ENCODE measurements at regions not wholly inside any gene's neighbourhood (a gene's known extent, or its start where the extent isn't known, plus 50 kb on each side); places are given as distances from the start of the nearest gene placed in this dataset.

DNA sequence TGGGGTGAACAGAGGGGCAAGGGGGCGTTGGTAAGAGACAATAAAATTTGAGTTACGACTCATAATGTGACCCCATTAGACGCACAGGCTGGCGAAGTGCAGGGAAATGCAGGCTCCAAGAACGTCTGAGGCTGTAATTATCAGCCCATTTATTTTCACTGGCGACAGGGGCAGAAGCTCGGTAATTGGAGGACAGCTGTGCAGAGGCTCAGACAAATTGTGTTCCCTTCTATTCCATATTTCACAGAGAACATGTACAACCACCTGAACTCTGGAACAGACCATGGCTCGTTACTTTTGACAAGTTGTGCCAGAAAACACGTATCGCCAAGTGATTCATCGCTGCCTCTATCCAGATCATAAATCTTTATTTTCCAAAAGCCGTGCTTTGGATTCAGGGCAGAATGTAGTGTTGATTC is 137.3 kb upstream of the FRMD4A start:
- DNase-seq (ENCODE audit: low read depth in 2 of 2): no peak

DNA sequence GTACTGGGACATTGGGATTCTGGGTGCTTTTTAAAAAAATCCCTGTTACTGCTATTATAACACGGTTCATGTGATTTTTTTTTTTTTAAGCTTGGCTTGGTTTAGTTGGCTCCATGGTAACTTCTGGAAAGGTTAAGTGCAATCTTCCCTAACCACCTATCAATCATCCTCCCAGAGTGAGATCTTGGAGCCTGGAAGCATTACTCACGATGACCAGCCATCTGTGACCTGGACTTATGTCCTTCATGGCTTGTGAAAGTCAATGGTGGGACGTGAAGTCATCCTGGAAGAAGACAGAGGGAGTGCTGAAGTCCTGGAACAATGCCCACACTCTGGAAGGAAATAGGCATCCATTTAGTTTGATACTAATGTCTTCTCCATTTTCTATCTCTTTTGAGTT is 135.5 kb upstream of the FRMD4A start:
- no peak for DNase-seq (ENCODE audit: low read depth in 2 of 2)

DNA sequence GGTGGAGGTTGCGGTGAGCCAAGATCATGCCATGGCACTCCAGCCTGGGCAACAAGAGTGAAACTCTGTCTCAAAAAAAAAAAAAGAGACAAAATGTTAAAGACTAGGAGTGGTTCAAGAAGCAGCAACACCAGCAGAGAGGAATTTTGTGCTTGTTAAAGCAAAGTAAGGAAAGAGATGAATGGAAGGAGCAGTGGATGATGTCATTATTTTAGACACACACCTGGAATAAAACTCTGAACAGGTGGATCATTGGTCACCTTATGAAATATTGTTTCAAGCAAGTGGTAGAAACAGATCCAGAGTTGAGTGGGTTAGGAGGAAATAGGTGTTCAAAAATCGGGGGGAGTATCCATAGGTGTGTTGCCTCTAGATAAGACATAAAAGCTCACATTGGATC is 129.7 kb upstream of the FRMD4A start:
- DNase-seq (ENCODE audit: low read depth in 2 of 2): no peak

DNA sequence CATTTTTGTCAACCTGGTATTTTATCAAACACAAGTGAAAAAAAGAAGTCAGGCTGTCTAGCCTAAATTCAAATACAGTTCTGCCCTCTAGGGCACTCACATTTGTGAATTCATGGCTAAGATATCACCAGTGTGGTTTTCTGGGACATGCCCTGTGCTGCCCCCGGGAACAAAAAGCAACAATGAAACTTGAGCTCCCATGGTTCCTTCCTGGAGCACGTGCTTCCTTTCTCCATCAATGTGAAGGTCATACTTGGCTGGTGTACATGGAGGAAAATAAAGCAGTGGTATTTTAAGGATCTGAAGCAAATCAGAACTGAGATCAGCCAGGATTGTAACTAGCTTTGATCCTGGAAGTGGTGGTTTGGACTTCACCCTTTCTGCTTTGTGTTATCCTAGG is 128.9 kb upstream of the FRMD4A start:
- DNase-seq (ENCODE audit: low read depth in 2 of 2): no peak

DNA sequence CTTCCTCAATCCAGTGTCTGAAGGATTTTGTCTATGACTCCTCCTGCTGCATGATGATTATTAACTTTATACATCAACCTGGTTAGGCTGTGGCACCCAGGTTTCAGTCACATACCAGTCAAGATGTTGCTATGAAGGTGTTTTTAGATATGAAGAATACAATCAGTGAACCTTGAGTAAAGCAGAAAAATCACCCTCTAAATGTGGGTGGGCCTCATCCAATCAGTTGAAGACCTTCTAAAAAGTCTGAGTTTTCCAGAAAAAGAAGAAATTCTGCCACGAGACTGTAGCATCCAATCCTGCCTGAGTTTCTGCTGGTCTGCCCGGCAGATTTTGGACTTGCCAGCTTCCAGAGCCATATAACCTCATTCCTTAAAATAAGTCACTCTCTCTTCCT is 126.1 kb upstream of the FRMD4A start:
- DNase-seq (ENCODE audit: low read depth in 2 of 2): no peak

DNA sequence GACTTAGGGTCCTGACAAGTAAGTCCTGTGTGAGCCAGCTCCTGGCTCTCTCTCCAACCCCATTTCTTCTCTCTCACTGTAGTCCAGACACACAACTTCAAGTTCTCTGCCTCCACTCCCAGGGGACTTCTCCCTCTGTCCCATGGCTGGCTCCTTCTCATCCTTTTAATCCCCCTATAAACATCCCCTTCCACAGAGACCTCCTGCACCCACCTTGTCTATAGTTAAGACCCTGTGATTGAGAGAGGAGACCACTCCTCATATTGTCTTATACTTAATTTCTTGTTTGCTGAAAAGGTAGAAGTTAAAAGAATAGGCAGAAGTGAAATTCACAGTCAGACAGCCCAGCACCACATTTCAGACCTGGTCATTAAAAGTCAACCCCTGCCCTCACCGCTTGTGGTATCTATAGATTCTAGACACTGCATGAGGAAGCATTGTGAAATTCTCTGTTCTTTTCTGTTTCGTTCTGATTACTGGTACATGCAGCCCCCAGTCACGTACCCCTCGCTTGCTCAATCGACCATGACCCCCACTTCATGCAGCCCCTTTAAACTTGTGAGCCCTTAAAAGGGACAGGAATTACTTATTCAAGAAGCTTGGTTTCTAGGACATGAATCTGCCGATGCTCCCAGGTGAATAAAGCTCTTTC is 125.6 kb upstream of the FRMD4A start:
- no peak for DNase-seq (ENCODE audit: low read depth in 2 of 2)

DNA sequence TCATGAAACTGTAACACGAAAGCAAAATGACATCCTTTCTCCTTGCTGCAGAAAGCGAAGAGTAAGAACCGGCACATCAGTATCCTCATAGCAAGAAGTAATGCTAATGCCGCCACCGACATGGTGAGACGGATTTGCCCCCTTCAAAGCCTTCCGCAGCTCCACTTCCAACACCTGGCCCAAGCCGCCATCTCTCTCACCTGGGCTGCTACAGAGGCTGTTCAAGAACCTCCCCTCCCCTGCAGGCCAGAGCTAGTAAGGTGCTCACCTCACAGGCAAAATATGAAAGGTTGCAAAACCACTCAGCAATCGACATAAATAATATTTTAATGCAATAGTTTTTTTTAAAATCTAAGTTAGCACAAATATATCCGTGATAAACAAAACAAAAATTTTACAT is 123.9 kb upstream of the FRMD4A start:
- DNase-seq (ENCODE audit: low read depth in 2 of 2): no peak

DNA sequence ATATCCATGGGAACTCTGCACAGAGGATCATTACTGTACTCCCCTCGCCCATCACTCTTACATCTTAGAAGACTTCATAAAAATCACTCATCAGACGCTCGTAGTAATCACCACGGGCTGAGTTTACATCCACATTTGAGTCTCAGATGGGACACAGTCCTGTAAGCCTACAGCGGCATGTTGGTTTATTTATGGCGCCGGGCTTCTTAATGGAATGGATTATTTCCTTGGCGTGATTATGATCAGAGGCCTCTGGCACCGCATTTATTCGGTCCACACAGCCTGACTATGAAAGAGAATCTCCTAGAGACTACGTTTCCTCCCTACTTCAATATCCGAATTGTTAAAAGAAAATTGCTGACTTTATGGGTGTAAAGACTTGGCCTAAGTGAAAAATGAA is 123.5 kb upstream of the FRMD4A start:
- no peak for DNase-seq (ENCODE audit: low read depth in 2 of 2)

DNA sequence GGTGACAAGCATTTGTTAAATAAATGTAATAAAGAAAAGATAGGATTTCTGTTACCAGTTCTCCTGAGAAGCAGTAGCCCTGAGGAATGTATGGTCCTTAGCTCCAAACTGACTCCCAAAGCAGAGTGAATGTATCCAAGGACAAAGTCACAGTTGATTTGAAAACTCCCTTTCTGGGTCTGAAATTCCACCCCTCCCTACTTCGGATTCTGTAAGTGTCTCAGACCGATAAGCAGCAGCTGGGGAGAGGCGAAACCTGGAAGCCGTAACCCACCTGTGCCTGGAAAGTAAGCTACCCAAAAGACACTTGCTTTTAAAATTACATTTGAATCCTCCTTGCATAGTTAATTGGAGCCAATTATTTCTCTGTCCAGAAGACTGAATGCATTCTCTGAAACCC is 122.9 kb upstream of the FRMD4A start:
- DNase-seq (ENCODE audit: low read depth in 2 of 2): no peak

DNA sequence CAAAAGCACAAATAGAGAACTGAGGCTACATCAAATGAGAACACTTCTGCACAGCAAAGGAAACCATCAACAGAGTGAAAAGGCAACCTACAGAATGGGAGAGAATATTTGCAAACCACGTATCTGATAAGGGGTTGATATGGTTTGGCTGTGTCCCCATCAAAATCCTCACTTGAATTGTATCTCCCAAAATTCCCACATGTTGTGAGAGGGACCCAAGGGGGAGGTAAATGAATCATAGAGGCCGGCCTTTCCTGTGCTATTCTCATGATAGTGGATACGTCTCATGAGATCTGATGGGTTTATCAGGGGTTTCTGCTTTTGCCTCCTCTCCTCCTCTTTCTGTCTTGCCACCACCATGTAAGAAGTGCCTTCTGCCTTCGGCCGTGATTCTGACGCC is 120.6 kb upstream of the FRMD4A start:
- no peak for DNase-seq (ENCODE audit: low read depth in 2 of 2)

DNA sequence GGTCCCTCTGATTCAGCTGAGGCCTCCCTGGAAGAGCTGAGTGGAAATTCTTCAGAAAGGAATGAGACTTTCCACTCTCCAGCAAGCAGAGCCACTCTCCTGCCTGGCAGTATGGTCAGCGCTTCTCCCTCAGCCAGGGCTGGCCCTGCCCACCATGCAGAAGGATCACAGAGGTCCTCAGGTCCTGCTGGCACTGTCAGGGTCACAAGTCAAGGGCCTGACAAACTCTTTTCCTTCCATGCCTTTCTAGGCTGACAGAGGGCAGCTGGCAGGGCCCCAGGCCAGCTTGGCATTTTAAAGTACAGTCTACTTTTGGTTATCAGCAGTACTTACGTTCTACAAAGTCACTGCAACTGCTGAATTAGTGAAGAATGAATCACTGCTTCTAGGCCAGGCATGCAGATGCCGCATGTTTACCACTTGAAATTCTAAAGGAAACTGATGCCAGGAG is 119.3 kb upstream of the FRMD4A start:
- DNase-seq (ENCODE audit: low read depth in 2 of 2): no peak

DNA sequence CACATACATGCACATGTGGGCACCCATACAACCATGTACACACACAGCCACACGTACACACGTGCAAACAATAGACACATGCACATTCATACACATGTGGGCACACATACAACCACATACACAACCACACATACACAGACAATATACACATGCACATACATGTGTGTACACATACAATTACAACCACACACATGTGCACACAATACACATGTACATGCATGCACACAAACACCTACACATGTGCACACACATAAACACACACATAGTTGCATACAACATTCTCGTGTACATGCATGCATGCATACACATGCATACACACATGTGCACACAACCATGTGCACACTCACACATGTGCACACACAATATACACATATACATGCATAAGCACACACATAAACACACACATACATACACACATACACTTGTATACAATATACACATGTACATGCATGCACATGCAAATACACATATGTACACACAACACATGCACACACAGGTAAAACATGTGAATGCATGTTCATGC is 118.6 kb upstream of the FRMD4A start:
- no peak for DNase-seq (ENCODE audit: low read depth in 2 of 2)

DNA sequence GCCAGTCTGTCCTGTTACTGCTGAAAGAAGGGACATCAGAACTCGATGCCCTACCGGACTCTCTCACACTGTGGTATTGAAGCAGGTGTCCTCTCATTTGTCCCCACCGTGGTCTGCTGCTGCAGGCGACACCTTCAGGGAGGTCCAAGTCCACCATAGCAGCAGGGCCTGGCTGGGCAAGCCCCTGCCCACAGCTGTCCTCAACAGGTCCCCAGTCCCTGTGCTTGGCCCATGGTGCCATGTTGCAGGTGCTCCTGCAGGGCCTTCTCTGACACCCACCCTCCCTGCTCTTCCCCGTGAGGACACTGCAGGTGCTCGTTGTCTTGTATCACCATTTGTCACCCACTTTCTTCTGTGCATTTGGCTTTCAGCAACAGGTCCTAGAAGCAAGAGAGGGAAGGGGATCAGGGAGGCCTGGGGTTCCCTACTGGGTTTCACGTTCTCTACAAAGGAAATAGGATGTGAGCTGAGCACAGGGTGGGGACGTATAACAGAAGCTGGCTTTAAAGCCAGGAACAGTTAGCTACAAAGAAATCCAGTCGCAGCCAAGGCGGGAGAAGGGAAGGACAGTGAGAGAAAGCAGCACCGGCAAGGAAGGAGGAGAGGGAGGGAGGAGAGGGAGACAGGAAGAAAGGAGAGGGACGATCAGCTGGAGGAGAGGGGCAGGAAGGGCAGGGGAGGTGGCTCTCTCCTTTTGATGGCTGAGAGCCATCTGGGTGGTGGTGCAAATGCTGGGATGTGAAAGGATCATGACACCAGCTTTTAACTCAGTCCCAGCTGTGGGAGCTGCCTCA is 117.7 kb upstream of the FRMD4A start:
- no peak for DNase-seq (ENCODE audit: low read depth in 2 of 2)

DNA sequence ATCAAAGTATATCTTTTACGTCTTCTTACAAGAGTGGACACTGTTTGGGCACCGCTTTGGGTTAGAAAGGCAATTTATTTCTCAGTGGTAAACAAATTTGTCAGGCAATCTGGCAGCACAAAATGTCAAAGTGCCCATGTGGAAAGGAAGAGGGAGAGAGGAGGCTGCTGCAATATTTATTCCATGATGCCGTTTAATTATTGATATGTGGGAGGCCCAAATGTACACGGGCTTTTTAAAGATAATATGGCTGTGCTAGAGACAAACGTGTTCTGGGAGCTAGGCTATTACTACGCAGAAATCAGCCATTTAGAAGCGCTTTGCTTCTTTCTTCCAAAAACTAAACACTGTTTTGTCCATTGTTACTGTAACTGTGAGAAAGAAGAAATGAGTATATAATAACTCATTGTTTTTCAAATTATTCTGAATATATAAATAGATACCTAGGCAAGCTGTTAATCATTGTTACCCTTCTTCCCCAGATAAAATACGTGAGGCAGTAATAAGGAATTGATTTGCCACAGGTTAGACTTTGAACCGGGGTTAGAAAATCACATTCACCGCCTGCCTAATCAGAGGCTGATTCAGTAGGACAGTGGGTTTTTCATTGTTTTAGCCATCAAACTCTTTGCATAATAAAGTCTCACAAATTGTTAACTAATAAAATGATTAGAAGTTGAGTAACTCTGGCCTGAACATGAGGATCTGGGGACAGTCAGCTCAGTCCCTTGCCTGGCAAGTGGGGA is 116.5 kb upstream of the FRMD4A start:
- no peak for DNase-seq (ENCODE audit: low read depth in 2 of 2)

DNA sequence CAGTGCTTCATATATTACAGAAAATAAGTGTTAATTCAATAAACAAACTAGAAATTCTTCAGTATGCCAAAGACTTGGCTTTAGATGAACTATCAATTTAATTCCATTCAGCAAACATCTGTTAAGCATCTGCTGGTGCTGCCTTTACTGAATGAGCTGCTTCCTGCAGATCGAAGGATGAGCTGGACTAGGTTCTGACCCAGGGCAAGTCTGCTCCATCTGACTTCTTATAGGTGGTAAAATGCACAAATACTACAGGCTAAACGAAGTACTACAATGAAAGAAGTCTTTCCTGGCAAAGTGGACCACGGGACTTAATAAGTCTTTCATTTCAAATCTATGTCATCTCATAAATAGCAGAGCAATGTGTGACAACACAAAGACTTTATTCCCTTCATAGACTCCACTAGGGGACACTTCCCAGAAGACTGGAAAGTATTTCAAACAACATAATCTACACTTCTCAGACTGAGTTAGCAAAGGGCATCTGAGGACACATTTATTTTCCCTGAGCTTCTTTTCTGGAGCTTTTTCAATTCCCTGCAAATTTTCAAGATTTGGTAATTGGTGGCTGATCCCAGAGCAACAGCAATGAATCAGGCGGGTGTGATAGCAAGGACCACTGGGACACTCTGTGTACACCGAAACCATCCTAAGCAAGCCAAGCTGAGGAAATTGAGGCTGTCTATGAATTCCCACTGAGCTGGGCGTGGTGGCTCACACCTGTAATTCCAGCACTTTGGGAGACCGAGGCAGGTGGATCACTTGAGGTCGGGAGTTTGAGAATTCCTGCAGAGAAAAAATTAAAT is 108.9 kb upstream of the FRMD4A start:
- DNase-seq (ENCODE audit: low read depth in 2 of 2): no peak

DNA sequence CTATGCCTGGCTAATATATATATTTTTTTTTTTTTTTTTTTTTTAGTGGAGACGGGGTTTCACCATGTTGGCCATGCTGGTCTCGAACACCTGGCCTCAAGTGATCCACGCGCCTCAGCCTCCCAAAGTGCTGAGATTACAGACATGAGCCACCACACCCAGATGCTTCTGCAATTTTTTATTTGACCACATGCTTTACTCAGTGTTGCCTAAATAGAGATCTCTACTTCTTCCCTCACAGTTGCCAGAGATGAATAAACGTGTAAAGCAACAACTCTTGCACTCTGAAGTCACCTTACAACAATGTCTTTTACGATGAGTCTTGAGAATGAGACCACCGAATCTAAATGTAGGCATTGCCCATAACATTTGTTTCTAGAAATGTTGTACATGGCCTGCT is 107.9 kb upstream of the FRMD4A start:
- no peak for DNase-seq (ENCODE audit: low read depth in 2 of 2)

DNA sequence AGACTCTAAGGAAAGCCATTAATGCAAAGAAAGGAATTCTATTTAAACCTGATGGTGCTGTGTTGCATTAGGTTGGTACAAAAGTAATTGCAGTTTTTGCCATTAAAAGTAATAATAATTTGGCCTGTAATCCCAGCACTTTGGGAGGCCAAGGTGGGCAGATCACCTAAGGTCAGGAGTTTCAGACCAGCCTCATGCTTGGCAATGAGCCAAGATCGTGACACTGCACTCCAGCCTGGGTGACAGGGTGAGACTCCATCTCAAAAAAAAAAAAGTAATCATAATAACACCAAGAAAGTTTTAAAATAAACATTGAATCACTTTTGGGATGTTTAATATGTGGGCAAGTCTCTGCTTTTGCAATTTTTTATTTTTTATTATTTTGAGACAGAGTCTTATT is 107.3 kb upstream of the FRMD4A start:
- DNase-seq (ENCODE audit: low read depth in 2 of 2): no peak

DNA sequence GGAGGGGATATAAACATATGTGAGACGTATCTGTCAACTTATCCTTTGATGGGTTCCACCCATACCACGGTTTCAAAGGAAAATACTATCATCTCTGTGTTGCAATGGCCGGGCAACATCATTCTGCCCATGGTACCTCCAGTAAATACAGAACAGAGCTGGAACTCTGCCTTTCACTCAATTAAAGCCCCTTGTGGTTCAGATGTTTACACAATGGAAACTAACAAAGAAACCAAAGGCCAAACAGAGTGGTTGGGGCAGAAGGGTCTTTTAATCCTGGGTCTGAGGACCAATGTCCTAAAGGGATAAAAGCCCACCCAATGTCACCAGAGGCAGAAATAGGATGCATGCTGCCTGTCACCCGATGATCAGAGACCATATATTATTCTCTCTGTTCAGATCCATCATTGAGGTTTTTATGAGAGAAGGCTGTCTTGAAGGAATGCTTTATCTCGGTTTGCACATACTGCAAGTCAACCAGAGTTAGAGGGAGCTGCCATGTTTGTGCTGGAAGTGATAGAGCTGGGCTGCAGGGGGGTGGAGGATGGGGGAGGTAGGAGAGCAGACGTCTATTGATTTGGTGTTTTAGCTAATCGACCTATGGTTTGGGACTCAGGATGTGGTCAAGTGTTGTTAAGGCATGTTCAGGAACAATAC is 105.4 kb upstream of the FRMD4A start:
- DNase-seq (ENCODE audit: low read depth in 2 of 2): no peak

DNA sequence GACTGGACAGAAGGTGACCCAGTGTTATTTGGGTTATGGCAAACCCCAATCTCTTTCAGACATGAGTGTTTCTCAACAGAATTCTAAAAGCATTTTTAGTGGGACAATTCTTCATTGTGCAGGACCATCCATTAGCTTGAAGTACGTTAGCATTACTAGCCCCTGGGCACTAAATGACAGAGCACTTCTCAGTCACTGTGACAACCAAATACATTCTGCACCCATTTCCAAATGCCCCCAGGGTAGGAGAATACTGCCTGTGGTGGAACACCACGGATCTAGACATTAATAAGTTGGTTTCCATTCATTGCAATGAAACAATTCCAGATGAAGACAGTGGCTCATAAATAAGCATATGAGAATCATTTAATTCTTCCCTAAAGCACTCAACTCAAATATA is 102.4 kb upstream of the FRMD4A start:
- DNase-seq (ENCODE audit: low read depth in 2 of 2): no peak

DNA sequence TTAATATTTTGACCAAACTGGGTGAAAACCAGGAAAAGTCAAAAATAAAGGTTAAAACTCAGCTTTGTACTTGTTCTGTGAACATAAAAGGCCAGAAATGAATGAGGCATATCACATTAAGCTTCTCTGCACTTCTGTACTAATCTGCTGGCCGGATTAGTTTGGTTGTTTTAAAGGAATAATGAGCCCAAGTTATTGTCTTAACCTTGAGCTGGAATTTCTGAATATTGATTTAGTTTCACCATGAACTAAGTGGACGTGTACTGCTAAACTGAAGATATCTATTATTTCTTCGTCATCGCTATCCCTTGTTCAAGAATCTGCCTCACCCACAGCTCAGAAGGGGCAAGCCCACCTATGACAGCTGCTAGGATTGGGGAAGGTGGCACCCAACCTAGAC is 101.1 kb upstream of the FRMD4A start:
- no peak for DNase-seq (ENCODE audit: low read depth in 2 of 2)

DNA sequence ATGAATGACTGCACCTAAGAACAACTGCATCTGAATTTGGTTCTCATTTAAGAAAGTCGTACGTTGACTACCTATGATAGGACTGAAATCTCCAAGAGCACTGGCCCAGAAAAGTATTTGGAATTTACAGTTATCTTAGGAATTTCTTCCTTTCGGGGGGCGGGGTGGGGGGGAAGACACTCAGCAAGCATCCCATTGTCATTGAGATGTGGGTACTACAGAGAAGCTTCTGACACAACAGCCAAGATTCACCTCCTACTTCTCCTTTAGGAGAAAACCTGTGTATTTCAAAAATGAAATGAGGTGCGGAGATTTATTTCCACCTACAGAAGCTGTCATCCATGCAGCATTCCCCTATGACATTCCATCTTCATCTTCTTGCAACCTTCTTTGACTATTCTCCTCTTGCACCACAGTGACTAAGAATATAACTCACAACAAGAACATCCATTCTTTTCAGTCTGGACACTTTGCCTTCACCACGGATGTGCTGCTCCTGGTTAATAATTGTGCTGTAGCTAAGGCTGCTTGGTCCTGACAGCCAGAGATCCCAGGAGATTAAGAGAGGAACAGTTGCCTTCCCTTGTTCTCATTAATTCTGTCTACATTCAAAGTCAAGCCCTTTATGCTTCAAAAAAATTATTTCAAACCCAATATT is 98.4 kb upstream of the FRMD4A start:
- no peak for DNase-seq (ENCODE audit: low read depth in 2 of 2)
